Stimulated activated effector memory CD8-positive, alpha-beta T cell treated with anti-CD3 and anti-CD28 coated beads, Interleukin-12 subunit alpha, Interleukin-12 subunit beta, amount 100 ng/mL, for 72 hours (primary cell): ENCODE measurements at regions not wholly inside any gene's neighbourhood (a gene's known extent, or its start where the extent isn't known, plus 50 kb on each side); places are given as distances from the start of the nearest gene placed in this dataset.
"Not testable (repeated sequence)": the region's sequence is repeated elsewhere in the genome, so short reads cannot be mapped to it uniquely, and the experiment has no call there.

Experiments
- ATAC-seq: fragments of 150-1000 bp; cut with Tn5 transposase; 2 replicates; pipeline ENCODE4 v1.10.0; 2021
- DNase-seq, 2 donors: peaks; one replicate each; pipeline ENCODE4 v3.0.0; 2021 to 2022; ENCODE audit warnings: low spot score in 2 of 2
- H3K27ac Mint-ChIP-seq: one replicate; pipeline ENCODE4 v1.8.0; 2022; ENCODE audit warnings: mild to moderate bottlenecking, mixed read lengths
- H3K36me3 Mint-ChIP-seq: one replicate; pipeline ENCODE4 v1.8.0; 2022; ENCODE audit warnings: mild to moderate bottlenecking, mixed read lengths
- H3K4me1 Mint-ChIP-seq: one replicate; pipeline ENCODE4 v1.8.0; 2022; ENCODE audit warnings: mixed read lengths
- H3K4me3 Mint-ChIP-seq: one replicate; pipeline ENCODE4 v1.8.0; 2022; ENCODE audit warnings: mild to moderate bottlenecking, mixed read lengths
- H3K9me3 Mint-ChIP-seq: one replicate; pipeline ENCODE4 v1.8.0; 2022; ENCODE audit warnings: mixed read lengths

DNA sequence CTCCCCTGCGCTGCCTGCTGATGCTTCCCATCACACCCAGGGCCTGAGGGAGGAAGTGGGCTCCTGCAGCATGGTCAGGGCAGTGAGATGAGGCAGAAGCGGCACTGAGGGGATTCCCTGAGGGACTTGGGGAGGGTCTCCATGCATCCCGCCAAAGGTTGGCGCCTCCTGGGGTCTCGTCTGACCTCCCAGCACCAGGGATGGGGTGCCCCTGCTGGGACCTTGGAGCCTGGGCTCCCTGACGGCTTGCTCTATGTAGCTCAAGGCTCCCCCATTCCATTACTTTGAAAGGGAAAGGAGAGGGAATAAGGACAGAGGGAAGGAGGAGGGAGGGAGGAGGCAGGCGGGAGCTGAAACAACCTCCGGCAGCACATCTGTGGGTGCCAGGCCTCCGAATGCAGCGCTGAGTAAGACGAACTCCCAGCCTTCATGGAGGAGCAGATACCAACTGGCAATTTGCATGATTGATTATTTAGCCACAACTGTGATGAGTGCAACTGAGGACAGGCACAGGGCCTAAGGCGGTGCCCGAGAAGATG lies 259.3 kb downstream of the ERMARD start:
- ATAC-seq (no peak), DNase-seq (no peak)
- H3K4me1 Mint-ChIP-seq, result no peaks in the 10 kb centered on the region
- no peak overlapping the region for H3K4me3 Mint-ChIP-seq
- no peaks in the 10 kb centered on the region for H3K9me3 Mint-ChIP-seq
- no peak overlapping the region for H3K27ac Mint-ChIP-seq
- H3K36me3 Mint-ChIP-seq, result no peaks in the 10 kb centered on the region

DNA sequence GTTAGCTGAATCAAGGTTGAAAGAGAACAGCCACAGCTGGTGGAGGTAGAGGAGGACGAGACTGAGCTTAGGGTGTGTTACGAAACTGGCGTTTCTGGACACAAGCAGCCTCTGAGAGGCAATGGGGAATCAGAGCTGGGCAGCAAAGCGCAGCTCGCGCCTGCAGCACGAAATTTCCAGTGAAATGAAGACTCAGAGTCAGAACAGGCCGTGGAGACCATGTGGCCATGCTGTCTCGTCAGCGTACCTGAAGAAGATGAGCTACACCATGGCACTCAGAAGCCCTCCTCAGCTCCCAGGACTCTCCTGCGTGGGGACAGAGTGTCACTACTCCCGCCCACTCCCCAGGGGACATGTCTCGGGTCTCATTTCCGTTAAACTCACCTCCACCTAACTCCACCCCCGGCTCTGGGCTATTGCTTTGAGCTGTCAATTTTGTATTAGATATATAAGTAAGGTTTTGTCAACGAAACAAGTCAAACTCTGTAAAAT lies 256.9 kb downstream of the ERMARD start:
- DNase-seq (no peak), ATAC-seq (no peak)
- peaks cover 7% of the 10 kb centered on the region for H3K4me1 Mint-ChIP-seq
- H3K9me3 Mint-ChIP-seq, result peaks cover 10% of the 10 kb centered on the region
- no peak overlapping the region for H3K27ac Mint-ChIP-seq
- H3K4me3 Mint-ChIP-seq, result no peak overlapping the region
- H3K36me3 Mint-ChIP-seq, result no peaks in the 10 kb centered on the region

GRCh38 chr6:170007468-170008293 lies 256.3 kb downstream of the ERMARD start:
- no peak overlapping the region for H3K4me3 Mint-ChIP-seq
- H3K27ac Mint-ChIP-seq, result no peak overlapping the region
- H3K9me3 Mint-ChIP-seq, result peaks cover 10% of the 10 kb centered on the region
- ATAC-seq, result no peak
- no peaks in the 10 kb centered on the region for H3K36me3 Mint-ChIP-seq
- no peak for DNase-seq
- H3K4me1 Mint-ChIP-seq, result peaks cover 7% of the 10 kb centered on the region

DNA sequence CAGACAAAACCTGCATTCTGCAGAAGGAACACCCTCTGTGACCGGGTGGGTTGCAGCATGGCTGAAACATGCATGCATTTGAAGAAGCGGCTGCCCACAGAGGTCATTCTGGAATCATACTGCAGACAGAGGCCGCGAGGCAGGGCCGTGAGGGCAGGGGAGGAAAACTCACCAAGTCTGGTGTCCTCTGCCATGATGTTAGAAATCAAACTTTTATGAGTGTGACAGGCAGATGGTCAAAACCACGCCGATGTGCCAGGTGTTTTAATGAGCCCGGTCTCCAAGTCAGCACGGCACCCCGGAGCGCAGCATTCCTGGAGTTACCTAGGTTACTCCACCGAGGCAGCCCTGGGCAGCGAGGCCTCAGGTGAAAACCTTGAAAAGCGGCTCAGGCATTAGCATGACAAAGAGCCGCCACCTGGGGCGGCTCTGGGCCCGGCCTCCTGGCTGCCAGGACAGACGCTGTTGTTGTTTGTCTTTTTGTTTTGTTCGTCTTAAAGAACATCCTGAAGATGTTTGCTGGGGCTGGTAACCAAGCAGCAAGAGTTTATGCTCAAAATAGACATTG lies 255.6 kb downstream of the ERMARD start:
- H3K4me3 Mint-ChIP-seq, result no peak overlapping the region
- DNase-seq (no peak), ATAC-seq (no peak)
- peaks cover 14% of the 10 kb centered on the region for H3K9me3 Mint-ChIP-seq
- peaks cover 7% of the 10 kb centered on the region for H3K4me1 Mint-ChIP-seq
- H3K36me3 Mint-ChIP-seq, result no peaks in the 10 kb centered on the region
- no peak overlapping the region for H3K27ac Mint-ChIP-seq

- ATAC-seq (no peak), DNase-seq (no peak)
- no peak overlapping the region for H3K4me3 Mint-ChIP-seq
- no peaks in the 10 kb centered on the region for H3K36me3 Mint-ChIP-seq
- H3K27ac Mint-ChIP-seq, result no peak overlapping the region
- peaks cover 7% of the 10 kb centered on the region for H3K4me1 Mint-ChIP-seq
- peaks cover 14% of the 10 kb centered on the region for H3K9me3 Mint-ChIP-seq
Measured at GRCh38 chr6:170006071-170006899, 254.9 kb downstream of the ERMARD start.

DNA sequence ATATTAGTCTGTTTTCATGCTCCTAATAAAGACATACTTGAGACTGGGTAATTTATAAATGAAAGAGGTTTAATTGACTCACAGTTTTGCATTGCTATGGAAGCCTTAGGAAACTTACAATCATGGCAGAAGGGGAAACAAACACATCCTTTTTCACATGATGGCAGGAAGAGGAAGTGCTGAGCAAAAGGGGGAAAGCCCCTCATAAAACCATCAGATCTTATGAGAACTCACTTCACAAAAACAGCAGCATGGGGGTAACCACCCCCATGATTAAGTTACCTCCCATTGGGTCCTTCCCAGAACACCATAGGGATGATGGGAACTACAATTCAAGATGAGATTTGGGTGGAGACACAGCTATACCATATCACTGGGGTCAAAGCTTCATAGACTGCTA lies 254.2 kb downstream of the ERMARD start:
- H3K9me3 Mint-ChIP-seq, result peaks cover 14% of the 10 kb centered on the region
- H3K4me1 Mint-ChIP-seq, result peaks cover 7% of the 10 kb centered on the region
- ATAC-seq (no peak), DNase-seq (no peak)
- no peak overlapping the region for H3K4me3 Mint-ChIP-seq
- no peak overlapping the region for H3K27ac Mint-ChIP-seq
- H3K36me3 Mint-ChIP-seq, result no peaks in the 10 kb centered on the region

GRCh38 chr6:170004585-170005210 lies 253.3 kb downstream of the ERMARD start:
- ATAC-seq, result no peak
- Mint-ChIP-seq H3K4me3 (no peak overlapping the region), H3K4me1 (peaks cover 7% of the 10 kb centered on the region), H3K27ac (no peak overlapping the region), H3K36me3 (no peaks in the 10 kb centered on the region), H3K9me3 (peaks cover 14% of the 10 kb centered on the region)
- DNase-seq, result no peak

DNA sequence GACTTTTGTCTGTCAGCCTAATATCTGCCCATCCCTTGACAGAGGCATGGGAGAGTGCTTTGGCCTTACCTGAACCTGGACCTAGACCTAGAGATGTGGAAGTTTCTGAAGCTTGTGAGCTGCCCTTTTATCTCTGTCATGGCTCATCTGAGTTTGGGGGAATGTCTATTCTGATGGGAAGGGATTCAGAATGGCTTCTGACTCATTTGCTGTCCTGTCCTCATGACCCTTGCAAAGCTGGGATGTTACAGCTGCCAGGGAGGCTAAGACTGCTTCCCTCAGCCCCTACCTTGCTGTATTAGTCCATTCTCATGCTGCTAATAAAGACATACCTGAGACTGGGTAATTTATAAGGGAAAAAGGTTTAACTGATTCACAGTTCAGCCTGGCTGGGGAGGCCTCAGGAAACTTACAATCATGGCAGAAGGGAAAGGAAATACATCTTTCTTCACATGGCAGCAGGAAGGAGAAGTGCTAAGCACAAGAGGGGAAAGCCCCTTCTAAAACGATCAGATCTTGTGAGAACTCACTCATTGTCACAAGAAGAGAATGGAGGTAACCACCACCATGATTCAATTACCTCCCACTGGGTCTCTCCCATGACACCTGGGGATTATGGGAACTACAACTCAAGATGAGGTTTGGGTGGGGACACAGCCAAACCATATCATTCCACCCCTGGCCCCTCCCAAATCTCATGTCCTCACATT lies 252.2 kb downstream of the ERMARD start:
- ATAC-seq, result no peak
- no peaks in the 10 kb centered on the region for H3K36me3 Mint-ChIP-seq
- H3K4me1 Mint-ChIP-seq, result peaks cover 7% of the 10 kb centered on the region
- H3K9me3 Mint-ChIP-seq, result peaks cover 14% of the 10 kb centered on the region
- no peak overlapping the region for H3K27ac Mint-ChIP-seq
- H3K4me3 Mint-ChIP-seq, result no peak overlapping the region
- no peak for DNase-seq

DNA sequence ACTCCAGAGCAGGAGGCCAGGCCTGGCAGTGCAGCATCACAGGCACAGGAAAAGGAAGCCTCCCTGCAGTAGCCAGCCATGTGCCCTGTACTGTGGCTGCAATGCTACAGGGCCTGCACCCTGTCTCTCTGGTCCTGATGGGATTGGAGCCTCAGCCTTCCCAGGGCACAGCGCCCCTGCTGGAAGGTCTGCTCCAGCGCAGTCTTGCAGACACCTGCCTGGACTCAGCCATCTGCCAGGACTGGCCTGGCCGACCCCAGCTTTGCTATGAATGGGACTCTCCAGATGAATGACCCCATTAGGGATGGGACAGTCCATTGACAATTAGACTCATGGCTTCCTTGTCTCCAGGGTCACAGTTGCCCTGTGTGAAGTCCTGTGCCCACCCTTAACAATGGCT lies 251.6 kb downstream of the ERMARD start:
- Mint-ChIP-seq H3K36me3 (no peaks in the 10 kb centered on the region), H3K4me3 (no peak overlapping the region), H3K4me1 (peaks cover 7% of the 10 kb centered on the region), H3K27ac (no peak overlapping the region), H3K9me3 (peaks cover 14% of the 10 kb centered on the region)
- no peak for DNase-seq
- no peak for ATAC-seq

DNA sequence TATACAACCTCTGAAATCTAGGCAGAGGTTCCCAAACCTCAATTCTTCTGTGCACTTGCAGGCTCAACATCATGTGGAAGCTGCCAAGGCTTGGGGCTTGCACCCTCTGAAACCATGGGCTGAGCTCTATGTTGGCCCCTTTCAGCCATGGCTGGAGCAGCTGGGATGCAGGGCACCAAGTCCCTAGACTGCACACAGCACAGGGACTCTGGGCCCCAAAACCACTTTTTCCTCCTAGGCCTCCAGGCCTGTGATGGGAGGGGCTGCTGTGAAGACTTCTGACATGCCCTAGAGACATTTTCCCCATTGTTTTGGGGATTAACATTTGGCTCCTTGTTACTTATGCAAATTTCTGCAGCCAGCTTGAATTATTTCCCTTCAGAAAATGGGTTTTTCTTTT lies 250.4 kb downstream of the ERMARD start:
- H3K4me3 Mint-ChIP-seq, DNase-seq, H3K4me1 Mint-ChIP-seq, H3K36me3 Mint-ChIP-seq, H3K27ac Mint-ChIP-seq, ATAC-seq: not testable (repeated sequence)
- peaks cover 14% of the 10 kb centered on the region for H3K9me3 Mint-ChIP-seq

DNA sequence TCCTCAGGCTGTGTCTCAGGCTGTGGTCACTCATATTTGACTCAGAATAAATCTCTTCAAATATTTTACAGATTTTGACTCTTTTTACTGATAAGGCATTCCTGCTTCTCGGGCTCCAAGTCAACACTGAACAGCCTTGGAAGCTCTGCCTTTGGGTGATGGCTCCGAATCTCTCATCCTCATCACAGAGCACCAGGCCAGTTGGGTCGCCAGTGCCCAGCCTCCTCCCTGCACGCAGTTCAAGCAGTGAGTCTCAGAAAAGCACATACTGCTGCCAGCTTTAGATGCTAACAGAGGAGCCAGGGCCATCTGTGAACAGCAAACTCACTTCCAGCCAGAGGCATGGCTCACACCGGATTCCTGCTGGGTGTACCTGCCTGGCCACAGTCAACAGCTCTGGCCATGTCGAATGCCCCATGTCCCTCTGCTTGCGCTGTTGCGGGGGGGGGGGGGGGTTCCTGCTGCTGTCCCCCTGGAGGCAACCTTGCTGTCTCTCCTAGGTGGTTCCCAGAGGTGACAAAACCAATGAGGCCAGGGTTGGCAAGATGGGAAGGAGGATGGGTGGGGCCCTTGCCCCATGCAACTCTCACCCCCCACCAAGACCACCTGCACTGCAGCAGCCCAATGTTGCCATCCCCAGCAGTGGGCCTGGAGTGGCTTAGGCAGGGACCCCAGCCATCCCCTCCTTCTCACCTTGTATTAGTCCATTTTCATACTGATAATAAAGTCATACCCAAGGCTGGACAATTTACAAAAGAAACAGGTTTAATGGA lies 248.8 kb downstream of the ERMARD start:
- Mint-ChIP-seq H3K4me3 (no peak overlapping the region), H3K27ac (no peak overlapping the region), H3K36me3 (no peaks in the 10 kb centered on the region), H3K4me1 (peaks cover 2% of the 10 kb centered on the region), H3K9me3 (peaks cover 11% of the 10 kb centered on the region)
- no peak for ATAC-seq
- no peak for DNase-seq

GRCh38 chr6:169999367-169999766 lies 247.9 kb downstream of the ERMARD start:
- H3K4me1 Mint-ChIP-seq, result no peaks in the 10 kb centered on the region
- peaks cover 9% of the 10 kb centered on the region for H3K9me3 Mint-ChIP-seq
- H3K36me3 Mint-ChIP-seq, result no peaks in the 10 kb centered on the region
- DNase-seq, result no peak
- no peak for ATAC-seq
- H3K4me3 Mint-ChIP-seq, result no peak overlapping the region
- no peak overlapping the region for H3K27ac Mint-ChIP-seq

DNA sequence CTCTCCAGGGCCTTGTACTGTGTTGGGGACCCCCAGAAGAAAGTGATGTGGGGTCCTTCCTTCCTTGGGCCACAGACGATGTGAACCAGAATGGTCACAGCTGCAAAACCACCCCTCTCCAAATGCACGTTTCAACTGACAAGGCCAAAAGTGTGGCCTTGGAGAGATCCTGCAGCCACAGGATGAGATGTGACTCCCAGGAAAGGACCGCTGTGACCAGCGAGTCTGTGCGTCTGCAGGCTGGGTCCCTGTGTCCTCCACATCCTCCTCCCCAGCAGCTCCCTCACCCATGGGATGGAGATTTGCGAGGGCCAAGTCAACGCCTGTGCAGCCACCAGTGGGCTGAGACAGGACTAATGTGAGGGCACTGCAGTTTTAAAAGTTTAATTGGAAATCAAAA lies 247.0 kb downstream of the ERMARD start:
- no peak for ATAC-seq
- no peak overlapping the region for H3K4me3 Mint-ChIP-seq
- H3K4me1 Mint-ChIP-seq, result peaks cover 4% of the 10 kb centered on the region
- peaks cover 4% of the 10 kb centered on the region for H3K9me3 Mint-ChIP-seq
- H3K27ac Mint-ChIP-seq, result no peak overlapping the region
- no peaks in the 10 kb centered on the region for H3K36me3 Mint-ChIP-seq
- DNase-seq, result no peak

DNA sequence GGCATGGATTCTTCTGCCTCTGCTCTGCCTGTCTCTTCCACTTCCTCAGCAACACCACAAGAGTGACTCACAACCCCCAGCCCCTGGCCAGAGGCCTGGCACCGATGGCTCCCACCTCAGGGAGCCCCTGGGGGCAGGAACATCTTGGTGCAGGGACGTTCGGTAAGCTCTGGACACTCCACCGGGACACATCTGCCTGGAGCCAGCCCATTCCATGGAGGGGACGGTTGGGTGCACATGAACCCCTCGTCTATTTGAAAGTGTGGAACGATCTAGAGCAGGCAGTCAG lies 246.5 kb downstream of the ERMARD start:
- Mint-ChIP-seq H3K4me1 (peaks cover 6% of the 10 kb centered on the region), H3K9me3 (peaks cover 4% of the 10 kb centered on the region), H3K4me3 (no peak overlapping the region), H3K27ac (no peak overlapping the region), H3K36me3 (no peaks in the 10 kb centered on the region)
- DNase-seq, result no peak
- ATAC-seq, result no peak
